ENCODE measurements at regions not wholly inside any gene's neighbourhood (a gene's known extent, or its start where the extent isn't known, plus 50 kb on each side); places are given as distances from the start of the nearest gene placed in this dataset.

DNA sequence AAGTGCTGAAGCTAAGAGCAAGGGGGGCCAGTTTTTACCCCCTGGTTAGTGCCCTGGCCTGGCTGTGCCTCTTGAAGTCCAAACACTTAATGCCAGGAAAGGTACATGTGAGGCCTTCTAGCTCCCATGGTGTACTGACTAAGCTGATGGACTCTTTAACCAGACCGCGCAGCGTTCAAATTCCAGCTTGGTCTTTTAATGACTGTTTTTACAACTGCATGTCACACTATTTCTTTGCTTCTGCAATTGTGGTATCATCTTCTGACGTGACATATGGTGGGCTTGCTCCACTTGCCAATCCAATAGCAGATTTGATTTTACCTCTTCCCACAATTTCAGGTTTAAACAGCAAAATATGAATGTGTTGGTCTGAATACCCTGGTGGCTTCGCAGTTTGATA, 197.3 kb downstream of the HUNK start:
- no peak for TF ChIP-seq CTCF (IDR thresholded peaks at IDR 0.05)
- TF ChIP-seq POLR2A (IDR thresholded peaks at IDR 0.05): no peak
